ENCODE measurements at regions not wholly inside any gene's neighbourhood (a gene's known extent, or its start where the extent isn't known, plus 50 kb on each side); places are given as distances from the start of the nearest gene placed in this dataset.
"Not testable (repeated sequence)": the region's sequence is repeated elsewhere in the genome, so short reads cannot be mapped to it uniquely, and the experiment has no call there.

GRCh38 chr2:94737736-94738342 lies 133.4 kb upstream of the TEKT4 start:
- DNase-seq = not testable (repeated sequence)

GRCh38 chr2:94753466-94753998 lies 117.7 kb upstream of the TEKT4 start:
- DNase-seq = no peak

GRCh38 chr2:94758546-94758945 lies 112.7 kb upstream of the TEKT4 start:
- no peak for DNase-seq

GRCh38 chr2:94759211-94759610 lies 112.0 kb upstream of the TEKT4 start:
- DNase-seq = no peak

- no peak for DNase-seq
Measured at GRCh38 chr2:94762600-94762999, 108.6 kb upstream of the TEKT4 start.

- DNase-seq = no peak
Measured at GRCh38 chr2:94763318-94763717, 107.9 kb upstream of the TEKT4 start.

GRCh38 chr2:94764331-94764730 lies 106.9 kb upstream of the TEKT4 start:
- not testable (repeated sequence) for DNase-seq

- DNase-seq = no peak
Measured at GRCh38 chr2:94767336-94767735, 103.9 kb upstream of the TEKT4 start.

GRCh38 chr2:94769733-94770132 lies 101.5 kb upstream of the TEKT4 start:
- DNase-seq = no peak

GRCh38 chr2:94774851-94775250 lies 96.4 kb upstream of the TEKT4 start:
- DNase-seq = no peak

GRCh38 chr2:94776036-94776435 lies 95.2 kb upstream of the TEKT4 start:
- no peak for DNase-seq

- DNase-seq = not testable (repeated sequence)
Measured at GRCh38 chr2:94785105-94785504, 86.1 kb upstream of the TEKT4 start.

GRCh38 chr2:94786424-94786823 lies 84.8 kb upstream of the TEKT4 start:
- DNase-seq = not testable (repeated sequence)

GRCh38 chr2:94790169-94790568 lies 81.1 kb upstream of the TEKT4 start:
- not testable (repeated sequence) for DNase-seq

GRCh38 chr2:94797235-94797634 lies 74.0 kb upstream of the TEKT4 start:
- DNase-seq = not testable (repeated sequence)
